Neural cell (in vitro differentiated cells): ENCODE measurements at regions not wholly inside any gene's neighbourhood (a gene's known extent, or its start where the extent isn't known, plus 50 kb on each side); places are given as distances from the start of the nearest gene placed in this dataset.

Experiments
- H2AFZ ChIP-seq: fragments of 200-600, 300-800 bp; sonication (generic), shearing (Covaris generic); 2 replicates; pipeline ENCODE4 v1.6.0; 2014; ENCODE audit warnings: low read depth, mild to moderate bottlenecking, antibody characterized with exemption, low read length, moderate library complexity
- H3F3A ChIP-seq: fragments of 200-600 bp; shearing (Covaris generic); 2 replicates; pipeline ENCODE4 v1.6.1; 2016; ENCODE audit warnings: mild to moderate bottlenecking, moderate library complexity, mixed read lengths, antibody characterized with exemption, low read length; ENCODE audit not compliant: insufficient read depth, poor library complexity, severe bottlenecking
- H3K27ac ChIP-seq: fragments of 200-600, 300-800 bp; sonication (generic), shearing (Covaris generic); 2 replicates; pipeline ENCODE4 v1.5.1; 2014; ENCODE audit warnings: mild to moderate bottlenecking, low read length, moderate library complexity
- H3K27me3 ChIP-seq: fragments of 300-800, 200-600 bp; sonication (generic), shearing (Covaris generic); 2 replicates; pipeline ENCODE4 v1.6.0; 2014; ENCODE audit warnings: mild to moderate bottlenecking, low read depth, low read length, moderate library complexity; ENCODE audit not compliant: insufficient read depth
- H3K36me3 ChIP-seq: fragments of 300-800, 200-600 bp; sonication (generic), shearing (Covaris generic); 2 replicates; pipeline ENCODE4 v1.5.1; 2014; ENCODE audit warnings: mild to moderate bottlenecking, antibody characterized with exemption, low read length, moderate library complexity; ENCODE audit not compliant: insufficient read depth
- H3K4me2 ChIP-seq: fragments of 300-800, 200-600 bp; sonication (generic), shearing (Covaris generic); 2 replicates; pipeline ENCODE4 v1.6.0; 2014; ENCODE audit warnings: mild to moderate bottlenecking, low read length
- H3K4me3 ChIP-seq: fragments of 300-800, 200-600 bp; sonication (generic), shearing (Covaris generic); 2 replicates; pipeline ENCODE4 v1.5.1; 2014; ENCODE audit warnings: mild to moderate bottlenecking, low read length, moderate library complexity
- H3K79me2 ChIP-seq: fragments of 200-600 bp; shearing (Covaris generic); replicated peaks from 2 replicates; pipeline ENCODE4 v1.6.0; 2014; ENCODE audit warnings: mild to moderate bottlenecking, low read length, moderate library complexity; ENCODE audit not compliant: insufficient read depth
- H3K9ac ChIP-seq: fragments of 300-800, 200-600 bp; sonication (generic), shearing (Covaris generic); 2 replicates; pipeline ENCODE4 v1.6.1; 2016; ENCODE audit warnings: mild to moderate bottlenecking, low read length, mixed read lengths
- H3K9me2 ChIP-seq: fragments of 200-600 bp; shearing (Covaris generic); 2 replicates; pipeline ENCODE4 v1.6.1; 2016; ENCODE audit warnings: mild to moderate bottlenecking, low read length, mixed read lengths; ENCODE audit not compliant: insufficient read depth
- H3K9me3 ChIP-seq: fragments of 200-600, 300-800 bp; sonication (generic), shearing (Covaris generic); 2 replicates; pipeline ENCODE4 v1.6.1; 2016; ENCODE audit warnings: mild to moderate bottlenecking, mixed run types, low read length, moderate library complexity, mixed read lengths
- H4K20me1 ChIP-seq: fragments of 200-600 bp; shearing (Covaris generic); 2 replicates; pipeline ENCODE4 v1.6.1; 2016; ENCODE audit warnings: mild to moderate bottlenecking, mixed run types; ENCODE audit not compliant: insufficient read depth
- CTCF ChIP-seq: fragments of 450-650 bp; IDR thresholded peaks from 2 replicates; pipeline ENCODE4 v1.5.1; 2014; ENCODE audit warnings: antibody characterized with exemption, mild to moderate bottlenecking, moderate library complexity; ENCODE audit not compliant: poor library complexity, severe bottlenecking
- EP300 ChIP-seq: fragments of 450-650 bp; conservative IDR thresholded peaks from 2 replicates; pipeline ENCODE4 v1.6.1; 2014; ENCODE audit warnings: antibody characterized with exemption, mild to moderate bottlenecking, moderate library complexity; ENCODE audit not compliant: poor library complexity, severe bottlenecking
- EZH2 ChIP-seq: fragments of 200-600, 300-800 bp; shearing (Covaris generic), sonication (generic); IDR thresholded peaks from 2 replicates; pipeline ENCODE4 v1.6.1; 2014; ENCODE audit warnings: antibody characterized with exemption, low read length, borderline replicate concordance, mild to moderate bottlenecking; ENCODE audit not compliant: insufficient read depth, poor library complexity, severe bottlenecking
- MXI1 ChIP-seq: fragments of 450-650 bp; conservative IDR thresholded peaks from 2 replicates; pipeline ENCODE4 v1.6.1; 2014; ENCODE audit warnings: antibody characterized with exemption, mild to moderate bottlenecking; ENCODE audit not compliant: poor library complexity, severe bottlenecking
- POLR2AphosphoS5 ChIP-seq: IDR thresholded peaks from 2 replicates; pipeline ENCODE4 v1.6.1; 2012
- RAD21 ChIP-seq: fragments of 450-650 bp; conservative IDR thresholded peaks from 2 replicates; pipeline ENCODE4 v1.6.1; 2014; ENCODE audit warnings: antibody characterized with exemption, mild to moderate bottlenecking, moderate library complexity
- REST ChIP-seq: IDR thresholded peaks from 2 replicates; pipeline ENCODE4 v1.6.1; 2012; ENCODE audit warnings: borderline replicate concordance
- SMC3 ChIP-seq: fragments of 450-650 bp; conservative IDR thresholded peaks from 2 replicates; pipeline ENCODE4 v1.6.1; 2014; ENCODE audit warnings: antibody characterized with exemption, mild to moderate bottlenecking, moderate library complexity; ENCODE audit not compliant: poor library complexity
- TAF1 ChIP-seq: IDR thresholded peaks from 2 replicates; pipeline ENCODE4 v1.6.1; 2012; ENCODE audit warnings: low read depth

DNA sequence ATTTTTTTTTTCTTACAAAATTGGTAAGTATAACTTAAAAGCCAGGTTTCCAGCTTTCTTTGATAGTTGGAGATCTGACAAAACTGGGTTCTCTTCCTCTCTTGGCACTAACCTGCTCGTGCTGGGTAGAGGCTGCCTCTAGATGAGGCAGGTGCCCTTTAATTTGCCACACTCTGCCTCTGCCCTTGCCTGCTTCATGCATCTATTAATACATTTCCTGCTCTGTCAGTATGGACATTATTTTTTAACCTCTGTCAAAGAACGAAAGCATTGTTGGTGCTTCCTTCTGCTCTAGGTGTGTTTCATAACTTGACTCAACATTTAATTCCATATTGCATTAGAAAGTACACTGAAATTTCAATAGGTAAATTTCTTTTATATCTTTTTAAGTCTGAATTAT, 490.7 kb upstream of the ZEB2 start:
- TF ChIP-seq EP300 (no peak), RAD21 (no peak), MXI1 (no peak), TAF1 (no peak), EZH2 (no peak), CTCF (no peak), SMC3 (no peak), REST (no peak), POLR2AphosphoS5 (no peak)
- H3K79me2 ChIP-seq, result no peaks in the 10 kb centered on the region
- no peaks in the 10 kb centered on the region for H3F3A ChIP-seq
- no peaks in the 10 kb centered on the region for H3K9me3 ChIP-seq
- H4K20me1 ChIP-seq, result no peaks in the 10 kb centered on the region
- H3K27ac ChIP-seq, result no peak overlapping the region
- no peaks in the 10 kb centered on the region for H3K27me3 ChIP-seq
- no peak overlapping the region for H2AFZ ChIP-seq
- no peak overlapping the region for H3K9ac ChIP-seq
- H3K4me3 ChIP-seq, result no peak overlapping the region
- no peaks in the 10 kb centered on the region for H3K9me2 ChIP-seq
- H3K36me3 ChIP-seq, result no peaks in the 10 kb centered on the region
- H3K4me2 ChIP-seq, result no peak overlapping the region

GRCh38 chr2:145007960-145008263, 488.0 kb upstream of the ZEB2 start:
- no peak for TF ChIP-seq SMC3
- Histone ChIP-seq H2AFZ (no peak overlapping the region), H3K9ac (no peak overlapping the region)

More at GRCh38 chr2:145007960-145008263, 488.0 kb upstream of the ZEB2 start:
- H3K36me3 ChIP-seq, result no peaks in the 10 kb centered on the region
- H4K20me1 ChIP-seq, result no peaks in the 10 kb centered on the region
- no peaks in the 10 kb centered on the region for H3F3A ChIP-seq
- no peaks in the 10 kb centered on the region for H3K9me3 ChIP-seq
- H3K4me3 ChIP-seq, result no peak overlapping the region
- no peaks in the 10 kb centered on the region for H3K27me3 ChIP-seq
- H3K27ac ChIP-seq, result no peak overlapping the region
- H3K4me2 ChIP-seq, result no peak overlapping the region
- no peaks in the 10 kb centered on the region for H3K79me2 ChIP-seq
- H3K9me2 ChIP-seq, result no peaks in the 10 kb centered on the region
